IMR-90 (cell line): ENCODE measurements at regions not wholly inside any gene's neighbourhood (a gene's known extent, or its start where the extent isn't known, plus 50 kb on each side); places are given as distances from the start of the nearest gene placed in this dataset.

Source experiments
- ATAC-seq: fragments of 200-7000 bp; cut with Tn5 transposase; 2 replicates; pipeline ENCODE4 v1.9.1; 2020; ENCODE audit warnings: low read depth, mild to moderate bottlenecking, moderate library complexity
- BruUV-seq: library from RNA; stranded (reverse); fragments of 400-500 nt; replicated peaks from 2 replicates; lab custom pipeline; 2021; lab: Mats Ljungman, UMichigan
- CTCF ChIA-PET: fragments of 300-600 bp; formaldehyde crosslinking; extraction: SDS; loops from one replicate; lab custom pipeline; 2021; ENCODE audit warnings: antibody characterized with exemption; lab: Yijun Ruan, JAX
- POLR2A ChIA-PET: fragments of 300-600 bp; sonication (Branson Sonifier 250); formaldehyde crosslinking; loops from one replicate; lab custom pipeline; 2022; ENCODE audit warnings: antibody characterized with exemption; ENCODE audit not compliant: unreplicated experiment; lab: Charles Lee
- DNase-seq: peaks from one replicate; pipeline ENCODE4 v3.0.0; 2013
- H2AFZ ChIP-seq: replicated peaks from 2 replicates; pipeline ENCODE3; 2013; ENCODE audit warnings: low read length, mild to moderate bottlenecking; ENCODE audit not compliant: poor library complexity
- H2AK5ac ChIP-seq: 2 replicates; pipeline ENCODE4 v1.6.1; 2013; ENCODE audit warnings: low read depth, low read length, inconsistent platforms
- H2AK9ac ChIP-seq: replicated peaks from 2 replicates; pipeline ENCODE3; 2013; ENCODE audit warnings: mild to moderate bottlenecking, low read depth, low read length, moderate library complexity; ENCODE audit not compliant: poor library complexity
- H2BK120ac ChIP-seq: 2 replicates; pipeline ENCODE4 v1.6.1; 2013; ENCODE audit warnings: low read depth, low read length, inconsistent platforms
- H2BK15ac ChIP-seq: 3 replicates; pipeline ENCODE4 v1.6.1; 2013; ENCODE audit warnings: low read depth, low read length, inconsistent platforms
- H2BK20ac ChIP-seq: 2 replicates; pipeline ENCODE4 v1.6.1; 2013; ENCODE audit warnings: low read depth, mild to moderate bottlenecking, inconsistent platforms, low read length, moderate library complexity
- H2BK5ac ChIP-seq: 2 replicates; pipeline ENCODE4 v1.6.1; 2013; ENCODE audit warnings: mild to moderate bottlenecking, low read depth, low read length, inconsistent platforms; ENCODE audit not compliant: poor library complexity, severe bottlenecking
- H3K14ac ChIP-seq: replicated peaks from 2 replicates; pipeline ENCODE4 v1.6.1; 2013; ENCODE audit warnings: low read depth, low read length, inconsistent platforms
- H3K18ac ChIP-seq: 2 replicates; pipeline ENCODE4 v1.6.1; 2013; ENCODE audit warnings: low read depth, low read length, control low read depth
- H3K23ac ChIP-seq: 2 replicates; pipeline ENCODE4 v1.6.1; 2013; ENCODE audit warnings: low read depth, low read length, inconsistent platforms
- H3K27ac ChIP-seq: 2 replicates; pipeline ENCODE4 v1.5.1; 2013; ENCODE audit warnings: mild to moderate bottlenecking, control low read depth, low read length; ENCODE audit not compliant: insufficient read depth
- H3K27me3 ChIP-seq: 2 replicates; pipeline ENCODE4 v1.6.1; 2013; ENCODE audit warnings: low read length; ENCODE audit not compliant: control insufficient read depth, insufficient read depth
- H3K36me3 ChIP-seq: 2 replicates; pipeline ENCODE4 v1.6.1; 2013; ENCODE audit warnings: low read length, mixed read lengths; ENCODE audit not compliant: control insufficient read depth, insufficient read depth
- H3K4ac ChIP-seq: 2 replicates; pipeline ENCODE4 v1.6.1; 2013; ENCODE audit warnings: low read depth, low read length, inconsistent platforms
- H3K4me1 ChIP-seq: 2 replicates; pipeline ENCODE4 v1.6.1; 2013; ENCODE audit warnings: low read length, mixed read lengths; ENCODE audit not compliant: control insufficient read depth, insufficient read depth
- H3K4me2 ChIP-seq: 2 replicates; pipeline ENCODE4 v1.6.1; 2013; ENCODE audit warnings: low read depth, mild to moderate bottlenecking, control low read depth, low read length, moderate library complexity
- H3K4me3 ChIP-seq: 2 replicates; pipeline ENCODE4 v1.5.1; 2013; ENCODE audit warnings: low read depth, mild to moderate bottlenecking, control low read depth, low read length, moderate library complexity; ENCODE audit not compliant: insufficient read depth
- H3K56ac ChIP-seq: 2 replicates; pipeline ENCODE4 v1.6.1; 2013; ENCODE audit warnings: low read length, inconsistent platforms; ENCODE audit not compliant: insufficient read depth; ENCODE audit errors: extremely low read depth
- H3K79me1 ChIP-seq, 2 experiments: 2 replicates each; pipeline ENCODE4 v1.6.1; 2013; ENCODE audit warnings: low read length in 2 of 2, inconsistent platforms in 1 of 2, low read depth in 1 of 2
- H3K9ac ChIP-seq: 2 replicates; pipeline ENCODE4 v1.6.1; 2013; ENCODE audit warnings: low read depth, low read length, control low read depth
- H3K9me1 ChIP-seq: 2 replicates; pipeline ENCODE4 v1.6.1; 2013; ENCODE audit warnings: low read length, inconsistent platforms; ENCODE audit not compliant: insufficient read depth
- H3K9me3 ChIP-seq: 2 replicates; pipeline ENCODE4 v1.6.1; 2013; ENCODE audit warnings: low read length; ENCODE audit not compliant: control insufficient read depth, insufficient read depth
- H4K20me1 ChIP-seq: 2 replicates; pipeline ENCODE4 v1.6.1; 2013; ENCODE audit warnings: low read length, inconsistent platforms; ENCODE audit not compliant: insufficient read depth
- H4K5ac ChIP-seq: 2 replicates; pipeline ENCODE4 v1.6.1; 2013; ENCODE audit warnings: mild to moderate bottlenecking, low read depth, low read length, control low read depth
- H4K8ac ChIP-seq, 2 experiments: 2 replicates each; pipeline ENCODE4 v1.6.1; 2013; ENCODE audit warnings: low read depth in 2 of 2, low read length in 2 of 2, control low read depth in 1 of 2, inconsistent platforms in 1 of 2
- H4K91ac ChIP-seq: 2 replicates; pipeline ENCODE4 v1.6.1; 2013; ENCODE audit warnings: low read depth, low read length, inconsistent platforms; ENCODE audit not compliant: insufficient read depth
- BHLHE40 ChIP-seq: fragments of 150-350 bp; IDR thresholded peaks from 2 replicates; pipeline ENCODE4 v1.6.1; 2016; ENCODE audit warnings: mild to moderate bottlenecking, low read depth, low read length
- CEBPB ChIP-seq: IDR thresholded peaks from 2 replicates; pipeline ENCODE4 v1.6.1; 2012; ENCODE audit warnings: low read depth, low read length, improper control_type of control experiment
- CHD1 ChIP-seq: IDR thresholded peaks from 2 replicates; pipeline ENCODE4 v1.6.1; 2012; ENCODE audit warnings: low read depth, low read length, improper control_type of control experiment
- CTCF ChIP-seq: conservative IDR thresholded peaks from 2 replicates; pipeline ENCODE4 v1.5.1; 2012; ENCODE audit warnings: mild to moderate bottlenecking, low read depth, low read length, improper control_type of control experiment
- ELK1 ChIP-seq: fragments of 150-350 bp; IDR thresholded peaks from 2 replicates; pipeline ENCODE4 v1.6.1; 2016; ENCODE audit warnings: low read depth, mild to moderate bottlenecking, low read length, moderate library complexity, borderline replicate concordance
- FOS ChIP-seq: fragments of 150-350 bp; IDR thresholded peaks from 2 replicates; pipeline ENCODE4 v1.6.1; 2016; ENCODE audit warnings: low read depth, low read length
- MAFK ChIP-seq: IDR thresholded peaks from 2 replicates; pipeline ENCODE4 v1.6.1; 2012; ENCODE audit warnings: low read depth, low read length, improper control_type of control experiment
- MAZ ChIP-seq: IDR thresholded peaks from 2 replicates; pipeline ENCODE4 v1.6.1; 2012; ENCODE audit warnings: low read depth, mild to moderate bottlenecking, low read length, improper control_type of control experiment, moderate library complexity, borderline replicate concordance
- MXI1 ChIP-seq: IDR thresholded peaks from 2 replicates; pipeline ENCODE4 v1.6.1; 2012; ENCODE audit warnings: low read depth, mild to moderate bottlenecking, low read length, moderate library complexity, borderline replicate concordance
- POLR2A ChIP-seq: IDR thresholded peaks from 2 replicates; pipeline ENCODE4 v1.6.1; 2012; ENCODE audit warnings: mild to moderate bottlenecking, low read depth, low read length
- RAD21 ChIP-seq: IDR thresholded peaks from 2 replicates; pipeline ENCODE4 v1.6.1; 2012; ENCODE audit warnings: low read length, improper control_type of control experiment
- RCOR1 ChIP-seq: IDR thresholded peaks from 2 replicates; pipeline ENCODE4 v1.6.1; 2012; ENCODE audit warnings: mild to moderate bottlenecking, low read length, improper control_type of control experiment; ENCODE audit not compliant: insufficient replicate concordance
- RFX5 ChIP-seq: IDR thresholded peaks from 2 replicates; pipeline ENCODE4 v1.8.0; 2012; ENCODE audit warnings: low read depth, mild to moderate bottlenecking, low read length, moderate library complexity
- SMC3 ChIP-seq: fragments of 150-350 bp; IDR thresholded peaks from 2 replicates; pipeline ENCODE4 v1.6.1; 2016; ENCODE audit warnings: low read depth, mild to moderate bottlenecking, antibody characterized with exemption, low read length, moderate library complexity
- USF2 ChIP-seq: fragments of 150-350 bp; IDR thresholded peaks from 2 replicates; pipeline ENCODE4 v1.6.1; 2017; ENCODE audit warnings: mild to moderate bottlenecking, antibody characterized with exemption, low read length, low read depth
- WGBS, 2 experiments: methylation state at CpG; one replicate each; pipeline versions ENCODE4 v1.1.5 to v1.1.7; 2013; ENCODE audit warnings: missing lambda C conversion rate in 2 of 2; ENCODE audit not compliant: insufficient read length in 1 of 2; ENCODE audit errors: extremely low coverage in 2 of 2; 5-methylcytosine and 5-hydroxymethylcytosine counted together
- dilution Hi-C: fragments of 300-500 bp; cut with HindIII; formaldehyde crosslinking; loops from one replicate; pipeline ENCODE4 v1.14.3; 2018; ENCODE audit warnings: low sequenced_read_pairs; ENCODE audit not compliant: unreplicated experiment
- in situ Hi-C: fragments of 300-500 bp; cut with MboI; formaldehyde crosslinking; loops from 3 replicates; pipeline ENCODE4 v1.14.3; 2019; ENCODE audit warnings: low sequenced_read_pairs, inconsistent platforms, mixed read lengths
- intact Hi-C: fragments of 100-400 bp; cut with micrococcal nuclease; formaldehyde crosslinking; loops from 2 replicates; pipeline ENCODE4 v1.10.0; 2022

- Histone ChIP-seq H3K27ac (no peak overlapping the region), H2BK120ac (no peak overlapping the region), H3K9me3 (peaks cover 2% of the 10 kb centered on the region; the same call in 1 of the 2 replicates), H3K18ac (no peak overlapping the region), H3K23ac (no peak overlapping the region), H2BK20ac (no peak overlapping the region), H3K14ac (no peak overlapping the region), H4K5ac (no peak overlapping the region), H2BK5ac (no peak overlapping the region), H2AK9ac (no peak overlapping the region), H3K4ac (no peak overlapping the region), H2AFZ (no peak overlapping the region), H2AK5ac (no peak overlapping the region), H3K79me1 (no peaks in the 10 kb centered on the region), H2BK15ac (no peak overlapping the region), H4K20me1 (no peaks in the 10 kb centered on the region), H4K8ac (no peak overlapping the region), H3K27me3 (no peaks in the 10 kb centered on the region), H3K56ac (no peak overlapping the region), H3K4me2 (no peak overlapping the region), H3K4me3 (no peak overlapping the region), H4K91ac (no peak overlapping the region), H3K36me3 (no peaks in the 10 kb centered on the region), H3K9me1 (no peaks in the 10 kb centered on the region), H3K9ac (no peak overlapping the region), H3K4me1 (no peaks in the 10 kb centered on the region)
- in situ Hi-C loops = no loop called here
- no peak for DNase-seq
- CTCF ChIA-PET = interaction anchor here (1.0 kb wide), 1 partner anchor 227 kb away, joined by 3 read pairs; no protein-coding TSS in a partner anchor
- no peak for ATAC-seq
- TF ChIP-seq RFX5 = no peak
- no peak for TF ChIP-seq CTCF
- no peak for TF ChIP-seq CHD1
- TF ChIP-seq MXI1 = no peak
- no peak for TF ChIP-seq POLR2A
- TF ChIP-seq RCOR1 = no peak
- no peak for TF ChIP-seq MAFK
- TF ChIP-seq CEBPB = no peak
- no peak for TF ChIP-seq USF2
- TF ChIP-seq RAD21 = no peak
- TF ChIP-seq MAZ = no peak
- TF ChIP-seq ELK1 = no peak
- no peak for TF ChIP-seq SMC3
- no peak for TF ChIP-seq BHLHE40
- TF ChIP-seq FOS = no peak
- POLR2A ChIA-PET = no interaction called here
- intact Hi-C loops = no loop called here
- WGBS, 2 experiments = 72% methylated on average over 4 of the region's 17 CpGs; no CpG with 5 or more reads in 1 of the 2 experiments
- dilution Hi-C loops = no loop called here
- BruUV-seq = no TSS peak
These were observed 1260.8 kb upstream of the WWC1 start for GRCh38 chr5:167030500-167031120.
